ENCODE measurements at regions not wholly inside any gene's neighbourhood (a gene's known extent, or its start where the extent isn't known, plus 50 kb on each side); places are given as distances from the start of the nearest gene placed in this dataset.
"Not testable (repeated sequence)": the region's sequence is repeated elsewhere in the genome, so short reads cannot be mapped to it uniquely, and the experiment has no call there.

DNA sequence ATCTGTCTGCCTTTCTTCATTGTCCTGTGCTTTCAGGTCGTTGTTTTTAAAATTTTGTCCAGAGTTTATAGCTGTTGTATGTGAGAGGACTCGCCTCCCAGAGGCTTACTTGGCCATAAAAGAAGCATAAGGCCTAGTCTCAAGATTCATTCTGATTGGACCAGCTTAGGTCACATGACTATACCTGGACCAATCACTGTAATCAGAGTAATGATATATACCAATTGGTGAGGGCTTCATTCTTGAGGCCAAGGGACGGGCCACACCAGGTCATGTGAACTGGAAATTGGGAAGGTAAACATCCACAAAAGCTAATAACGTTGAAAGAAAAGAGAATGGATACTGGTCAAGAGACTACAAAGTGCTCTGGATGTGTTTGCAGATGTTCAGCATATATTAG lies 141.4 kb upstream of the SULF2 start:
- peaks cover 0 to 3% of the 10 kb centered on the region in 2 donors for H3K4me1 ChIP-seq (ENCODE audit: control insufficient read depth in 1 of 2, insufficient read depth in 2 of 2, low read length in 2 of 2)
- H3K36me3 ChIP-seq (ENCODE audit: control insufficient read depth in 1 of 2, insufficient read depth in 2 of 2, low read length in 1 of 2): no peaks in the 10 kb centered on the region
- intact Hi-C loops (cut with DNase I): no loop called here
- no peak overlapping the region for H3K4me3 ChIP-seq (ENCODE audit: low read length in 2 of 2)
- DNase-seq (no peak), ATAC-seq (ENCODE audit: low FRiP score) (no peak)
- no peaks in the 10 kb centered on the region for H3K27me3 ChIP-seq (ENCODE audit: control insufficient read depth in 1 of 2, insufficient read depth in 2 of 2, low read length in 1 of 2)
- no peaks in the 10 kb centered on the region for H3K9me3 ChIP-seq (ENCODE audit: control insufficient read depth, low read length)
- no peak overlapping the region for H3K27ac ChIP-seq (ENCODE audit: low read depth in 1 of 2, low read length in 2 of 2)
- 91 to 93% methylated on average over 4 of the region's 4 CpGs for WGBS, 2 donors

DNA sequence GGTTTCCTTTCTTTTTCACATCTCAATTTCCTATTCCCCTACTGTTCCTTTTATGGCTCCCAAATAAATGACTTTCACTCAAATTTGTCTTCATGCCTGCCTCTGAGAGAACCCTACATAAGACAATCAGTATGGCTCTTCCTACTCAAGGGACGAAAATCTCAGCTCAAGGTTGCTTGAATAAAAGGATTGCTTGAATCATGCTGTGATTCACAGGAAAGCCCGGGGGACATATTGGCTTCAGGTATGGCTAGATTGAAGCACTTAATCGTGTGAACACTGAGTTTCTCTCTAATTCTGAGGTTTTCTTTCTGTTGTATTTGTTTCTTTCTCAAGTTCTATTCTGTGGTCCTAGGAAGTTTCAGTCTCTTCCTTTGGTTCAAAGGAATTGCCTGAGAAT lies 140.3 kb upstream of the SULF2 start:
- peaks cover 0 to 3% of the 10 kb centered on the region in 2 donors for H3K4me1 ChIP-seq (ENCODE audit: control insufficient read depth in 1 of 2, insufficient read depth in 2 of 2, low read length in 2 of 2)
- 90 to 94% methylated on average over 3 of the region's 3 CpGs for WGBS, 2 donors
- no peaks in the 10 kb centered on the region for H3K27me3 ChIP-seq (ENCODE audit: control insufficient read depth in 1 of 2, insufficient read depth in 2 of 2, low read length in 1 of 2)
- intact Hi-C loops (cut with DNase I): no loop called here
- H3K27ac ChIP-seq (ENCODE audit: low read depth in 1 of 2, low read length in 2 of 2): no peak overlapping the region
- no peak for DNase-seq
- H3K36me3 ChIP-seq (ENCODE audit: control insufficient read depth in 1 of 2, insufficient read depth in 2 of 2, low read length in 1 of 2): no peaks in the 10 kb centered on the region
- no peak for ATAC-seq (ENCODE audit: low FRiP score)
- H3K9me3 ChIP-seq (ENCODE audit: control insufficient read depth, low read length): no peaks in the 10 kb centered on the region
- no peak overlapping the region for H3K4me3 ChIP-seq (ENCODE audit: low read length in 2 of 2)

- no peak for ATAC-seq (ENCODE audit: low FRiP score)
Observed at GRCh38 chr20:47922269-47922668, 137.0 kb upstream of the SULF2 start.

DNA sequence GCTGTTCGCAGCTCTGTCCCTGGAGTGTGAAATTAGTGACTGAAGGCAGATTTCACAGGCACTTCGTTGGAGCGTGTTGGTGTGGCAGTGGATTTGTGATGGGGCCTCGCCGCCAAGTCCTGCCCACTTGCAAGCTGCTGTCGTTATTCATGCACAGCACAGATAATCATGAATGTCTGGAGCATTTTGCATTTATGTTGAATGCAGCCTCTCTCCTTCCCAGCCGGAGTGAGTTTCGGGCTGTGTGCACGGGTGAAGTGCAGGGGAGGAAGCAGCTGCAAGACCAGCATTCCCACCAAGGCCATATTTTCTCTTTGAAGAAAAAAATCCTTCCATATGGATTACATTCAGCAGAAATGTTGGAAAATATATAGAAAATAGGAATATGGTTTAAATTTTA lies 136.5 kb upstream of the SULF2 start:
- H3K27me3 ChIP-seq (ENCODE audit: control insufficient read depth in 1 of 2, insufficient read depth in 2 of 2, low read length in 1 of 2); intact Hi-C loops (cut with DNase I); H3K36me3 ChIP-seq (ENCODE audit: control insufficient read depth in 1 of 2, insufficient read depth in 2 of 2, low read length in 1 of 2); H3K27ac ChIP-seq (ENCODE audit: low read depth in 1 of 2, low read length in 2 of 2); H3K4me1 ChIP-seq (ENCODE audit: control insufficient read depth in 1 of 2, insufficient read depth in 2 of 2, low read length in 2 of 2); H3K9me3 ChIP-seq (ENCODE audit: control insufficient read depth, low read length); ATAC-seq (ENCODE audit: low FRiP score); DNase-seq; H3K4me3 ChIP-seq (ENCODE audit: low read length in 2 of 2): not testable (repeated sequence)
- WGBS, 2 donors: 3 to 4% methylated on average over 7 to 9 of the region's 9 CpGs

More at GRCh38 chr20:47922269-47922668, 137.0 kb upstream of the SULF2 start:
- intact Hi-C loops (cut with DNase I): no loop called here
- Histone ChIP-seq H3K4me3 (ENCODE audit: low read length in 2 of 2) (no peak overlapping the region), H3K27me3 (ENCODE audit: control insufficient read depth in 1 of 2, insufficient read depth in 2 of 2, low read length in 1 of 2) (no peaks in the 10 kb centered on the region), H3K4me1 (ENCODE audit: control insufficient read depth in 1 of 2, insufficient read depth in 2 of 2, low read length in 2 of 2) (no peaks in the 10 kb centered on the region), H3K9me3 (ENCODE audit: control insufficient read depth, low read length) (no peaks in the 10 kb centered on the region), H3K27ac (ENCODE audit: low read depth in 1 of 2, low read length in 2 of 2) (no peak overlapping the region), H3K36me3 (ENCODE audit: control insufficient read depth in 1 of 2, insufficient read depth in 2 of 2, low read length in 1 of 2) (no peaks in the 10 kb centered on the region)
- no peak for DNase-seq
- 29 to 30% methylated on average over 4 of the region's 4 CpGs for WGBS, 2 donors

DNA sequence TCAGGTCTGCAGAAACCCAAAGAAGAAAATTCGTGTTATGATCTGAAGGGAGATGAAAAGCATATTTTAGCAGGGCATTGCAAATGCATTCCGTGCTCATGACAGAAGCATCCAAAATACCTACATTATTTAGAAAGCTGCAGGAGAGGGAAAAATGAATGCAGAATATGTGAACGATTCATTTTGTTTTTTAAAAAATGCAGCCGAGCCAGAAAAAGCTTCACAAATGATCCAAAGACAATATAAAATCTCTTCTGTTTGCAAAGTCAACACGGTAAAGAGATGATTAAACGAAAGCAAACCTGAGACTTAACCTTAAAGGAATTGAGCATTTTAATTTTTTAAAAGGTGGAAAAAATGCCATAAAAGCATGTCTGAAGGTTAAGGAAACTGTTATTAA lies 136.1 kb upstream of the SULF2 start:
- Histone ChIP-seq H3K4me3 (ENCODE audit: low read length in 2 of 2) (no peak overlapping the region), H3K4me1 (ENCODE audit: control insufficient read depth in 1 of 2, insufficient read depth in 2 of 2, low read length in 2 of 2) (no peaks in the 10 kb centered on the region), H3K27me3 (ENCODE audit: control insufficient read depth in 1 of 2, insufficient read depth in 2 of 2, low read length in 1 of 2) (no peaks in the 10 kb centered on the region), H3K36me3 (ENCODE audit: control insufficient read depth in 1 of 2, insufficient read depth in 2 of 2, low read length in 1 of 2) (no peaks in the 10 kb centered on the region), H3K9me3 (ENCODE audit: control insufficient read depth, low read length) (no peaks in the 10 kb centered on the region), H3K27ac (ENCODE audit: low read depth in 1 of 2, low read length in 2 of 2) (no peak overlapping the region)
- intact Hi-C loops (cut with DNase I): no loop called here
- no peak for DNase-seq
- WGBS, 2 donors: 2 to 7% methylated on average over 6 of the region's 6 CpGs
- no peak for ATAC-seq (ENCODE audit: low FRiP score)

DNA sequence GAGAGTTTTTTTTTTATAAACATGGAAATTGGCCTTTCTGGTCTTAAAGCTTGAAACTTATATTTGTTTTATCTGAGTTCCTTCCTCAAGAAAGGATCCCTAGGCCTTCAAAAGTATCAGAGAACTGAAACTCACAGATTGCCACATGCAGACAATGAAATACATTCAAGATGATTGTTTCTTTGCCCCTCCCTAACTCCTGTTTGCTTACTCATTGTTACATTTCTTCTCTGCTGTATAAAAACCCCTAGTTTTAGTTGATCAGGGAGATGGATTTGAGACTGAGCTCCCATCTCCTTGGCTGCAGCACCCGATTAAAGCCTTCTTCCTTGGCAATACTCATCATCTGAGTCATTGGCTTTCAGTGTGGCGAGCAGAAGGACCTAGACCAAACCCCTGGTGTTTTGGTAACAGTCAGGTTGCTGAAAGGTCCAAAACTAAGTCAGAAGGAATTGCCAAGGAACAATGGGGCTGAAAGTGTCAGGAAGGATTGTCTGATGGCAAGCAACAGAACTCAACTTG lies 132.3 kb upstream of the SULF2 start:
- no peaks in the 10 kb centered on the region for H3K27me3 ChIP-seq (ENCODE audit: control insufficient read depth in 1 of 2, insufficient read depth in 2 of 2, low read length in 1 of 2)
- WGBS, 2 donors: 85 to 89% methylated on average over 2 of the region's 2 CpGs
- H3K4me1 ChIP-seq (ENCODE audit: control insufficient read depth in 1 of 2, insufficient read depth in 2 of 2, low read length in 2 of 2): peaks cover 0 to 5% of the 10 kb centered on the region in 2 donors
- intact Hi-C loops (cut with DNase I): no loop called here
- no peak overlapping the region for H3K4me3 ChIP-seq (ENCODE audit: low read length in 2 of 2)
- DNase-seq (no peak), ATAC-seq (ENCODE audit: low FRiP score) (no peak)
- H3K9me3 ChIP-seq (ENCODE audit: control insufficient read depth, low read length): no peaks in the 10 kb centered on the region
- H3K27ac ChIP-seq (ENCODE audit: low read depth in 1 of 2, low read length in 2 of 2): no peak overlapping the region
- no peaks in the 10 kb centered on the region for H3K36me3 ChIP-seq (ENCODE audit: control insufficient read depth in 1 of 2, insufficient read depth in 2 of 2, low read length in 1 of 2)

- WGBS, 2 donors: 99 to 100% methylated on average over 3 of the region's 3 CpGs
- intact Hi-C loops (cut with DNase I): no loop called here
- Histone ChIP-seq H3K27ac (ENCODE audit: low read depth in 1 of 2, low read length in 2 of 2) (no peak overlapping the region), H3K4me3 (ENCODE audit: low read length in 2 of 2) (no peak overlapping the region), H3K36me3 (ENCODE audit: control insufficient read depth in 1 of 2, insufficient read depth in 2 of 2, low read length in 1 of 2) (no peaks in the 10 kb centered on the region), H3K27me3 (ENCODE audit: control insufficient read depth in 1 of 2, insufficient read depth in 2 of 2, low read length in 1 of 2) (no peaks in the 10 kb centered on the region), H3K4me1 (ENCODE audit: control insufficient read depth in 1 of 2, insufficient read depth in 2 of 2, low read length in 2 of 2) (peaks cover 0 to 5% of the 10 kb centered on the region in 2 donors), H3K9me3 (ENCODE audit: control insufficient read depth, low read length) (no peaks in the 10 kb centered on the region)
- DNase-seq (no peak), ATAC-seq (ENCODE audit: low FRiP score) (no peak)
Observed at GRCh38 chr20:47915495-47915894, 130.2 kb upstream of the SULF2 start.

DNA sequence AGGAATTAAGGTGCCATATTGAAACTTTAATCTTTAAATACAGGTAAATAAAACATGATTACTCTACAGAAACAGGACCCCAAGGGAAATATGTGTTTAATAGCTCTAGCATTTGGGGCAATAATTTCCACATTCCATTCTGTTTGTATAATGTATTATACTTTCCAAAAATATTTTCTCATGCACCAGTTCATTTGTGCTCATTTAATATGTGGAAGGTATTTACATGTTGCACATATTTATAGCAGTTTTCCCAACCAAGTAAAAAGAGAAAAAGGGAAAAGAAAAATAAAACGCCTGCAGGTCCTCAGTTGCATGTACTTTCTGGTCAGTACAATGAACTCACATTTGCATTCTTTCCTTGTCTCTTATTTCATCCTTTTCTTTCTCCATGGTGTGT lies 129.5 kb upstream of the SULF2 start:
- H3K27me3 ChIP-seq (ENCODE audit: control insufficient read depth in 1 of 2, insufficient read depth in 2 of 2, low read length in 1 of 2): no peaks in the 10 kb centered on the region
- intact Hi-C loops (cut with DNase I): no loop called here
- ATAC-seq (ENCODE audit: low FRiP score) (no peak), DNase-seq (no peak)
- H3K27ac ChIP-seq (ENCODE audit: low read depth in 1 of 2, low read length in 2 of 2): no peak overlapping the region
- H3K4me3 ChIP-seq (ENCODE audit: low read length in 2 of 2): no peak overlapping the region
- 5 to 13% methylated on average over 1 of the region's 1 CpG for WGBS, 2 donors
- peaks cover 0 to 5% of the 10 kb centered on the region in 2 donors for H3K4me1 ChIP-seq (ENCODE audit: control insufficient read depth in 1 of 2, insufficient read depth in 2 of 2, low read length in 2 of 2)
- H3K9me3 ChIP-seq (ENCODE audit: control insufficient read depth, low read length): no peaks in the 10 kb centered on the region
- no peaks in the 10 kb centered on the region for H3K36me3 ChIP-seq (ENCODE audit: control insufficient read depth in 1 of 2, insufficient read depth in 2 of 2, low read length in 1 of 2)

DNA sequence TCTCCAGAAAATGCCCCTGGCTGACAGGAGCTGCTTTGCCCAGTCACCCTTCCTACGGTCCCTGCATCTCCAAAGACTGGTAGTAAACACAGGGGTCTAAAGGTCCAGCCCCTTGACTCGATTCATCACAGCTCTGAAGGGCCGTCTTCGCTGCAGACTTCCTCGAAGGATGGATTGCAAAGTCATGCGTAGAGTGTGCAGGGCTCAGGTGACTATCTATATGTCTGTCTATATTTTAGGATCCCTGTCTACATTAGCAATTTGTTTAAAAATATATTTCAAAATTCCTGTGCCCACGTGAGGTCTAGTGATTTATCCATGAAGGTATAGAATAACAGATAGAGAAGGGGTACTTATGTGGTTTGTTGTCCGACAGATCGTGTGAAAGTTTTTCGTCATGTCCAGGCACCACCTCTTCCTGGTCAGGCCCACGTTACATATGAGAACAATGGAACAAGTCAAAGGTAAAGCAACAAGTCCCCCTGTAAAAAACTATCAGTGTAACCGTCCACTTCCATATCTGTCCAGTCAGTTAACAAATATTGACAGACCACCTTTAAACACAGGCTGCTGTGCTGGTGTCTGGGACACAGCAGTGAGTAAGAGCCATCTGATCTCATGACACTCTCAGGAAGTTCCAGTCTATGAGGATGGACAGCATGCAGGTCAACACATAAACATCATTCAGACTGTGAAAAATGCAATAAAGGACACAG lies 127.7 kb upstream of the SULF2 start:
- ATAC-seq (ENCODE audit: low FRiP score); H3K27me3 ChIP-seq (ENCODE audit: control insufficient read depth in 1 of 2, insufficient read depth in 2 of 2, low read length in 1 of 2); H3K27ac ChIP-seq (ENCODE audit: low read depth in 1 of 2, low read length in 2 of 2); H3K4me3 ChIP-seq (ENCODE audit: low read length in 2 of 2); H3K9me3 ChIP-seq (ENCODE audit: control insufficient read depth, low read length); H3K36me3 ChIP-seq (ENCODE audit: control insufficient read depth in 1 of 2, insufficient read depth in 2 of 2, low read length in 1 of 2); intact Hi-C loops (cut with DNase I); DNase-seq; H3K4me1 ChIP-seq (ENCODE audit: control insufficient read depth in 1 of 2, insufficient read depth in 2 of 2, low read length in 2 of 2): not testable (repeated sequence)
- 92 to 93% methylated on average over 12 of the region's 12 CpGs for WGBS, 2 donors

Measured in aorta (tissue), 5 donors.